Psoas muscle (tissue), 7 donors: ENCODE measurements at regions not wholly inside any gene's neighbourhood (a gene's known extent, or its start where the extent isn't known, plus 50 kb on each side); places are given as distances from the start of the nearest gene placed in this dataset.
A peak's percentile ranks its signal among the peaks of the same experiment; 100 is the strongest.

Experiments
- ATAC-seq, 4 donors: fragments of 200-7000 bp; cut with Tn5 transposase; one replicate each; pipeline ENCODE4 v1.9.1; 2020; ENCODE audit warnings: moderate library complexity in 3 of 4, mild to moderate bottlenecking in 2 of 4
- DNase-seq, 2 donors: peaks; one replicate each; pipeline ENCODE4 v3.0.0-alpha.2; 2020
- H3K27ac ChIP-seq: fragments of 200-600 bp; one replicate; pipeline ENCODE4 v1.8.0; 2022
- H3K27me3 ChIP-seq, 3 donors: fragments of 200-600 bp in 1 of 3; one replicate each; pipeline versions ENCODE4 v1.6.1 to v1.8.0; 2013 to 2022; ENCODE audit warnings: low read length in 2 of 3, mild to moderate bottlenecking in 2 of 3, moderate library complexity in 1 of 3; ENCODE audit not compliant: insufficient read depth in 3 of 3
- H3K36me3 ChIP-seq, 2 donors: fragments of 200-600 bp in 1 of 2; one replicate each; pipeline versions ENCODE4 v1.6.1 to v1.8.0; 2013 to 2022; ENCODE audit warnings: low read depth in 1 of 2, mild to moderate bottlenecking in 1 of 2, moderate library complexity in 1 of 2; ENCODE audit not compliant: insufficient read depth in 1 of 2
- H3K4me1 ChIP-seq: fragments of 200-600 bp; one replicate; pipeline ENCODE4 v1.8.0; 2022
- H3K4me3 ChIP-seq: fragments of 200-600 bp; one replicate; pipeline ENCODE4 v1.8.0; 2022; ENCODE audit warnings: mild to moderate bottlenecking
- H3K9me3 ChIP-seq: fragments of 200-600 bp; one replicate; pipeline ENCODE4 v1.8.0; 2022
- CTCF ChIP-seq: fragments of 200-600 bp; IDR thresholded peaks from one replicate; pipeline ENCODE4 v1.8.0; 2022; ENCODE audit warnings: antibody characterized with exemption
- WGBS, 3 donors: extraction: QIAGEN DNeasy Blood & Tissue Kit; methylation state at CpG; one replicate each; pipeline versions ENCODE4 v1.1.6 to v1.1.7; 2013; 5-methylcytosine and 5-hydroxymethylcytosine counted together
- intact Hi-C, 2 donors: fragments of 100-400 bp; cut with DNase I; formaldehyde crosslinking; loops; one replicate each; pipeline versions ENCODE4 v1.11.0 to v1.14.2; 2022
- donor health status: healthy with polysubstance abuse.
- donor health status: DM: no; HTN: no; CAD: no; lungs with moderate emphysema.
- donor health status: Bipolar disorder and iron deficiency.
- donor health status: healthy.
- donor health status: DM: yes; HTN: yes; CAD: no.
- donor health status: DM: no; HTN: no; CAD: no.
- donor health status: DM: yes; HTN: yes; CAD: no.

GRCh38 chr5:89087551-89088318 lies 204.8 kb upstream of the MEF2C start:
- Histone ChIP-seq H3K27ac (no peak overlapping the region), H3K27me3 (no peaks in the 10 kb centered on the region), H3K4me1 (peaks cover 9% of the 10 kb centered on the region), H3K4me3 (peak overlapping the region; percentile 8), H3K36me3 (no peaks in the 10 kb centered on the region), H3K9me3 (no peaks in the 10 kb centered on the region)
- ATAC-seq (peak; percentile 47 to 91 (median 68)), DNase-seq (no peak)
- TF ChIP-seq CTCF, result no peak
- whole genome bisulfite sequencing, 3 donors, result 30 to 41% (median 34%) methylated on average over 12 of the region's 12 CpGs
- intact Hi-C loops, result no loop called here

GRCh38 chr5:89087128-89087527 lies 204.1 kb upstream of the MEF2C start:
- peaks cover 9% of the 10 kb centered on the region for H3K4me1 ChIP-seq
- DNase-seq (no peak), ATAC-seq (no peak)
- intact Hi-C loops, result no loop called here
- no peaks in the 10 kb centered on the region for H3K36me3 ChIP-seq
- no peak for TF ChIP-seq CTCF
- H3K27me3 ChIP-seq, result no peaks in the 10 kb centered on the region
- 46 to 72% (median 48%) methylated on average over 2 of the region's 2 CpGs for WGBS, 3 donors
- H3K27ac ChIP-seq, result no peak overlapping the region
- H3K9me3 ChIP-seq, result no peaks in the 10 kb centered on the region
- H3K4me3 ChIP-seq, result no peak overlapping the region

GRCh38 chr5:89086390-89087086 lies 203.6 kb upstream of the MEF2C start:
- intact Hi-C loops, result no loop called here
- 83 to 92% (median 86%) methylated on average over 5 of the region's 5 CpGs for WGBS, 3 donors
- ATAC-seq (no peak), DNase-seq (no peak)
- H3K36me3 ChIP-seq, result no peaks in the 10 kb centered on the region
- no peak for TF ChIP-seq CTCF
- no peaks in the 10 kb centered on the region for H3K9me3 ChIP-seq
- H3K4me3 ChIP-seq, result no peak overlapping the region
- H3K27ac ChIP-seq, result no peak overlapping the region
- H3K27me3 ChIP-seq, result no peaks in the 10 kb centered on the region
- H3K4me1 ChIP-seq, result peaks cover 9% of the 10 kb centered on the region

GRCh38 chr5:89083791-89084190 lies 200.8 kb upstream of the MEF2C start:
- Histone ChIP-seq H3K9me3 (no peaks in the 10 kb centered on the region), H3K27ac (no peak overlapping the region), H3K27me3 (no peaks in the 10 kb centered on the region), H3K36me3 (no peaks in the 10 kb centered on the region), H3K4me3 (no peak overlapping the region), H3K4me1 (peaks cover 9% of the 10 kb centered on the region)
- WGBS, 3 donors, result 89 to 94% (median 92%) methylated on average over 1 of the region's 1 CpG
- no peak for DNase-seq
- no peak for ATAC-seq
- intact Hi-C loops, result no loop called here
- no peak for TF ChIP-seq CTCF
